H1 (cell line): ENCODE measurements at regions not wholly inside any gene's neighbourhood (a gene's known extent, or its start where the extent isn't known, plus 50 kb on each side); places are given as distances from the start of the nearest gene placed in this dataset.

ENCODE experiments used
- CTCF ChIA-PET: fragments of 300-600 bp; sonication (Branson Sonifier 250); formaldehyde crosslinking; loops from one replicate; lab custom pipeline; 2021; ENCODE audit not compliant: partially characterized antibody; lab: Charles Lee
- POLR2A ChIA-PET: fragments of 300-600 bp; sonication (Branson Sonifier 250); formaldehyde crosslinking; loops from one replicate; lab custom pipeline; 2021; ENCODE audit warnings: inconsistent platforms; ENCODE audit not compliant: partially characterized antibody; lab: Charles Lee
- DNase-seq, 2 experiments: peaks; one replicate each; pipeline versions ENCODE4 v3.0.0 to v3.0.0-alpha.2; 2010 to 2022; ENCODE audit warnings: low spot score in 2 of 2, low read depth in 1 of 2, mixed read lengths in 1 of 2
- FAIRE-seq: peaks from 2 replicates; lab custom pipeline; 2011; peaks lifted over from hg19 to GRCh38; lab: Jason Lieb, UNC
- H2AFZ ChIP-seq: 2 replicates; pipeline ENCODE4 v1.8.1; 2012; ENCODE audit warnings: low read length, inconsistent platforms
- H2AK5ac ChIP-seq: 2 replicates; pipeline ENCODE4 v1.6.1; 2013; ENCODE audit warnings: low read depth, low read length
- H2BK120ac ChIP-seq: replicated peaks from 2 replicates; pipeline ENCODE3; 2013; ENCODE audit warnings: low read depth, low read length, inconsistent platforms
- H2BK12ac ChIP-seq: 2 replicates; pipeline ENCODE4 v1.6.1; 2013; ENCODE audit warnings: low read depth, low read length
- H2BK15ac ChIP-seq: 2 replicates; pipeline ENCODE4 v1.6.1; 2013; ENCODE audit warnings: low read length
- H2BK20ac ChIP-seq: 2 replicates; pipeline ENCODE4 v1.6.1; 2013; ENCODE audit warnings: low read length
- H2BK5ac ChIP-seq: 2 replicates; pipeline ENCODE4 v1.6.1; 2013; ENCODE audit warnings: low read depth, low read length
- H3K14ac ChIP-seq: 2 replicates; pipeline ENCODE4 v1.6.1; 2013; ENCODE audit warnings: inconsistent platforms; ENCODE audit not compliant: insufficient read length
- H3K18ac ChIP-seq: 2 replicates; pipeline ENCODE4 v1.6.1; 2013; ENCODE audit warnings: low read length; ENCODE audit errors: extremely low read depth
- H3K23ac ChIP-seq: 2 replicates; pipeline ENCODE4 v1.6.1; 2013; ENCODE audit warnings: inconsistent platforms; ENCODE audit not compliant: insufficient read length
- H3K23me2 ChIP-seq: 2 replicates; pipeline ENCODE4 v1.6.1; 2013; ENCODE audit warnings: low read depth, low read length
- H3K27ac ChIP-seq: 2 replicates; pipeline ENCODE4 v1.6.1; 2011; ENCODE audit warnings: low read depth, low read length, inconsistent platforms
- H3K27me3 ChIP-seq, 4 experiments: replicated peaks in 1 of 4; 1 replicate in 1 of 4; 2 replicates in 3 of 4; pipeline versions ENCODE4 v1.6.1 to v1.8.1; 2011 to 2013; ENCODE audit warnings: low read length in 3 of 4, mild to moderate bottlenecking in 3 of 4, inconsistent platforms in 2 of 4, mixed read lengths in 2 of 4, moderate library complexity in 1 of 4; ENCODE audit not compliant: control insufficient read depth in 3 of 4, insufficient read depth in 3 of 4; ENCODE audit errors: extremely low read depth in 1 of 4
- H3K36me3 ChIP-seq, 4 experiments: 2 replicates each; pipeline versions ENCODE4 v1.6.1 to v1.8.1; 2011 to 2013; ENCODE audit warnings: mild to moderate bottlenecking in 4 of 4, low read length in 3 of 4, moderate library complexity in 2 of 4, control low read depth in 1 of 4, inconsistent platforms in 1 of 4; ENCODE audit not compliant: insufficient read depth in 4 of 4, control insufficient read depth in 2 of 4
- H3K4ac ChIP-seq: replicated peaks from 2 replicates; pipeline ENCODE3; 2013; ENCODE audit warnings: low read length, low read depth, mixed read lengths, inconsistent platforms; ENCODE audit not compliant: insufficient read length
- H3K4me1 ChIP-seq, 4 experiments: replicated peaks in 1 of 4; 1 replicate in 1 of 4; 2 replicates in 3 of 4; pipeline versions ENCODE4 v1.6.1 to v1.8.1; 2011 to 2013; ENCODE audit warnings: low read length in 3 of 4, inconsistent platforms in 2 of 4, mixed read lengths in 1 of 4; ENCODE audit not compliant: insufficient read depth in 4 of 4, control insufficient read depth in 3 of 4
- H3K4me2 ChIP-seq, 2 experiments: 2 replicates each; pipeline versions ENCODE4 v1.6.1 to v1.8.1; 2011 to 2013; ENCODE audit warnings: low read depth in 2 of 2, low read length in 2 of 2, control low read depth in 1 of 2, inconsistent platforms in 1 of 2, mild to moderate bottlenecking in 1 of 2; ENCODE audit not compliant: insufficient read depth in 1 of 2
- H3K4me3 ChIP-seq, 4 experiments: fragments of 200-600, 300-600 bp in 1 of 4; sonication (generic), shearing (Covaris generic), sonication (Bioruptor Twin) in 1 of 4; 2 replicates each; pipeline versions ENCODE4 v1.5.1 to v1.8.1; 2011 to 2016; ENCODE audit warnings: low read length in 4 of 4, low read depth in 3 of 4, control low read depth in 2 of 4, inconsistent platforms in 2 of 4, mild to moderate bottlenecking in 2 of 4, mixed read lengths in 1 of 4, moderate library complexity in 1 of 4; ENCODE audit not compliant: insufficient read depth in 2 of 4; ENCODE audit errors: extremely low read depth in 1 of 4
- H3K56ac ChIP-seq: replicated peaks from 2 replicates; pipeline ENCODE3; 2013; ENCODE audit warnings: low read depth, mild to moderate bottlenecking, mixed read lengths, low read length, inconsistent platforms; ENCODE audit not compliant: insufficient read length
- H3K79me1 ChIP-seq: 2 replicates; pipeline ENCODE4 v1.6.1; 2013; ENCODE audit warnings: low read depth, low read length, control low read depth
- H3K79me2 ChIP-seq, 2 experiments: 2 replicates each; pipeline versions ENCODE4 v1.6.1 to v1.8.1; 2012 to 2013; ENCODE audit warnings: low read length in 2 of 2, mild to moderate bottlenecking in 2 of 2, inconsistent platforms in 1 of 2; ENCODE audit not compliant: insufficient read depth in 2 of 2, control insufficient read depth in 1 of 2
- H3K9ac ChIP-seq, 4 experiments: replicated peaks in 1 of 4; 1 replicate in 1 of 4; 2 replicates in 3 of 4; pipeline versions ENCODE4 v1.6.1 to v1.8.1; 2011 to 2013; ENCODE audit warnings: low read depth in 3 of 4, low read length in 3 of 4, control low read depth in 2 of 4, mild to moderate bottlenecking in 2 of 4, moderate library complexity in 2 of 4, inconsistent platforms in 1 of 4; ENCODE audit errors: extremely low read depth in 1 of 4
- H3K9me3 ChIP-seq, 2 experiments: 2 replicates each; pipeline versions ENCODE4 v1.6.1 to v1.8.1; 2012 to 2013; ENCODE audit warnings: mild to moderate bottlenecking in 2 of 2, moderate library complexity in 2 of 2, control low read depth in 1 of 2, inconsistent platforms in 1 of 2, low read depth in 1 of 2, low read length in 1 of 2, mixed read lengths in 1 of 2; ENCODE audit not compliant: insufficient read depth in 2 of 2
- H4K20me1 ChIP-seq, 2 experiments: replicated peaks in 1 of 2; 2 replicates each; pipeline versions ENCODE3 to v1.8.1; 2011 to 2013; ENCODE audit warnings: inconsistent platforms in 2 of 2, low read length in 2 of 2, mild to moderate bottlenecking in 1 of 2; ENCODE audit not compliant: insufficient read depth in 2 of 2, control insufficient read depth in 1 of 2
- H4K5ac ChIP-seq: 2 replicates; pipeline ENCODE4 v1.6.1; 2013; ENCODE audit warnings: low read length, low read depth, mixed read lengths, inconsistent platforms; ENCODE audit not compliant: insufficient read length
- H4K8ac ChIP-seq: 2 replicates; pipeline ENCODE4 v1.8.0; 2013; ENCODE audit warnings: mild to moderate bottlenecking, moderate library complexity, low read length, inconsistent platforms; ENCODE audit not compliant: insufficient read depth; ENCODE audit errors: extremely low read depth
- H4K91ac ChIP-seq: replicated peaks from 2 replicates; pipeline ENCODE3; 2013; ENCODE audit warnings: low read length, mixed read lengths, inconsistent platforms; ENCODE audit not compliant: insufficient read length
- BCL11A ChIP-seq, 2 experiments: IDR thresholded peaks; one replicate each; pipeline ENCODE4 v1.6.1; 2011; ENCODE audit warnings: low read depth in 2 of 2, low read length in 2 of 2, mild to moderate bottlenecking in 2 of 2
- CBX5 ChIP-seq: fragments of 300-800, 300-1000 bp; sonication (generic); IDR thresholded peaks from 2 replicates; pipeline ENCODE4 v1.7.1; 2016; ENCODE audit warnings: antibody characterized with exemption, low read length, low read depth
- CBX8 ChIP-seq: fragments of 300-800, 300-1000 bp; sonication (generic); IDR thresholded peaks from 2 replicates; pipeline ENCODE4 v1.7.1; 2016; ENCODE audit warnings: low read depth, low read length, borderline replicate concordance
- CREB1 ChIP-seq: IDR thresholded peaks from 2 replicates; pipeline ENCODE4 v1.6.1; 2012; ENCODE audit warnings: inconsistent platforms
- CTBP2 ChIP-seq: IDR thresholded peaks from 2 replicates; pipeline ENCODE4 v1.7.0; 2011; ENCODE audit warnings: borderline replicate concordance, mild to moderate bottlenecking, moderate library complexity, mixed read lengths, low read length; ENCODE audit not compliant: insufficient read depth, insufficient read length
- E2F6 ChIP-seq: IDR thresholded peaks from 2 replicates; pipeline ENCODE4 v1.6.1; 2012; ENCODE audit warnings: inconsistent platforms
- EP300 ChIP-seq, 2 experiments: IDR thresholded peaks; 1 replicate in 1 of 2; 2 replicates in 1 of 2; pipeline ENCODE4 v1.6.1; 2011 to 2012; ENCODE audit warnings: low read depth in 2 of 2, low read length in 2 of 2, mild to moderate bottlenecking in 2 of 2, borderline replicate concordance in 1 of 2, inconsistent platforms in 1 of 2, moderate library complexity in 1 of 2
- GABPA ChIP-seq: IDR thresholded peaks from 2 replicates; pipeline ENCODE4 v1.6.1; 2011; ENCODE audit warnings: mild to moderate bottlenecking, low read length, moderate library complexity, borderline replicate concordance; ENCODE audit not compliant: insufficient read depth
- RFX5 ChIP-seq: IDR thresholded peaks from 2 replicates; pipeline ENCODE4 v1.6.1; 2011; ENCODE audit warnings: low read depth, low read length, improper control_type of control experiment, borderline replicate concordance
- TCF12 ChIP-seq: IDR thresholded peaks from 2 replicates; pipeline ENCODE4 v1.6.1; 2011; ENCODE audit warnings: low read depth, mild to moderate bottlenecking, low read length
- TEAD4 ChIP-seq: IDR thresholded peaks from 2 replicates; pipeline ENCODE4 v1.6.1; 2012; ENCODE audit warnings: low read depth, low read length, inconsistent platforms, mixed read lengths
- ZNF274 ChIP-seq: IDR thresholded peaks from 2 replicates; pipeline ENCODE4 v1.7.0; 2012; ENCODE audit warnings: low read length, borderline replicate concordance; ENCODE audit errors: extremely low read depth
- WGBS, 2 experiments: shearing (Covaris generic) in 1 of 2; methylation state at CpG; one replicate each; pipeline versions ENCODE4 v1.1.6 to v1.1.7; 2013 to 2015; ENCODE audit warnings: low lambda C conversion rate in 2 of 2, mixed read lengths in 2 of 2, inconsistent platforms in 1 of 2, low coverage in 1 of 2, missing lambda C conversion rate in 1 of 2; ENCODE audit not compliant: insufficient replicate concordance in 2 of 2, insufficient coverage in 1 of 2, insufficient read length in 1 of 2; ENCODE audit errors: extremely low coverage in 1 of 2, missing lambda C conversion rate in 1 of 2; 5-methylcytosine and 5-hydroxymethylcytosine counted together

GRCh38 chr2:150679456-150680120, 192.1 kb upstream of the RND3 start:
- H3K9me3 ChIP-seq: no peaks in the 10 kb centered on the region; a peak in 1 of 4 replicates
- no peak overlapping the region for H3K23ac ChIP-seq
- no peak overlapping the region for H2AFZ ChIP-seq
- ChIA-PET POLR2A (no interaction called here), CTCF (interaction anchor here (0.8 kb wide), 1 partner anchor 17 kb away, joined by 3 read pairs; no protein-coding TSS in a partner anchor)
- H3K9ac ChIP-seq: no peak overlapping the region
- no peak overlapping the region for H2BK5ac ChIP-seq
- H3K18ac ChIP-seq: no peak overlapping the region
- whole genome bisulfite sequencing, 2 experiments: 88% methylated on average over 8 of the region's 8 CpGs; no CpG with 5 or more reads in 1 of the 2 experiments
- no peak overlapping the region for H2BK20ac ChIP-seq
- no peak overlapping the region for H4K8ac ChIP-seq
- no peaks in the 10 kb centered on the region for H3K36me3 ChIP-seq
- no peaks in the 10 kb centered on the region for H4K20me1 ChIP-seq
- no peak overlapping the region for H3K56ac ChIP-seq
- no peak overlapping the region for H2AK5ac ChIP-seq
- H3K23me2 ChIP-seq: no peaks in the 10 kb centered on the region
- TF ChIP-seq TCF12 (no peak), EP300 (IDR thresholded peaks at IDR 0.05; ENCODE audit: borderline replicate concordance in 1 of 2, low read depth in 2 of 2, low read length in 2 of 2) (no peak), CBX8 (no peak), CTBP2 (no peak), BCL11A (IDR thresholded peaks at IDR 0.05; ENCODE audit: low read depth in 2 of 2, low read length in 2 of 2) (no peak), TEAD4 (no peak), CBX5 (no peak), RFX5 (no peak), GABPA (no peak), ZNF274 (no peak), E2F6 (no peak), CREB1 (no peak)
- no peak overlapping the region for H3K27ac ChIP-seq
- no peak overlapping the region for H2BK15ac ChIP-seq
- peaks cover 2 to 9% (median 4%) of the 10 kb centered on the region in 4 experiments; a peak in 4 of 7 replicates for H3K4me1 ChIP-seq
- FAIRE-seq (no peak), DNase-seq (no peak)
- no peaks in the 10 kb centered on the region for H3K27me3 ChIP-seq
- no peaks in the 10 kb centered on the region for H3K79me1 ChIP-seq
- no peak overlapping the region for H2BK12ac ChIP-seq
- no peak overlapping the region for H2BK120ac ChIP-seq
- no peak overlapping the region for H4K91ac ChIP-seq
- no peak overlapping the region for H3K14ac ChIP-seq
- H3K79me2 ChIP-seq: no peaks in the 10 kb centered on the region
- H3K4me2 ChIP-seq: no peak overlapping the region
- H3K4ac ChIP-seq: no peak overlapping the region
- no peak overlapping the region for H4K5ac ChIP-seq
- H3K4me3 ChIP-seq: no peak overlapping the region
